ENCODE measurements at regions not wholly inside any gene's neighbourhood (a gene's known extent, or its start where the extent isn't known, plus 50 kb on each side); places are given as distances from the start of the nearest gene placed in this dataset.

DNA sequence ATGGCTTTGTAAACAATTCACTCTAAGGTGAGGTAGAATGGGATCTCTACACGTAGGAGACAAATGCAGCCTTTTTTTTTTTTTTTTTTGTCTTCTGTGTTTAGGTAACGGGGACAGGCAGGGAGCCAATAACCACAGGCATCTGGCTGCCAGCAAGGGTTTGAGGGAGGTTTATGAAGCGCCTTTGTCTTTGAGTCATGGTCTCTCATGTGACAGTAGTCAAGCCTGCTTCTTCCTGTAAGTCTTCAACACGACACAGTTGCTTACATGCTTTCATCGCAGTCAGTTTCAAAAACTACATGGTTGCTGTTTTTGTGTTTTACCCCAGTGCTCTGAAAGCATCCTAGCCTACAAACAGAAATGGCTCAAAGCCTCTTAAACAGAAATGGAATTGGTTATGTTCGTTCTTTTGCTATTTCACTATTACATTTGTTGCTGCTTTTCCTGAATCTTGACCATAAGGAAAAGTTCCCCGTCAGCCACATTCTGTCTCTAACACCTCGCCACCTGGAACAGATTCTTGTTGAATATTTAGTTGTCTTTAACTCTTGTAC is 127.8 kb upstream of the METTL14 start:
- TF ChIP-seq CTCF (IDR thresholded peaks at IDR 0.05; ENCODE audit: low read length) (no peak), EZH2 (IDR thresholded peaks at IDR 0.05; ENCODE audit: borderline replicate concordance, low read length) (no peak)

Measured in OCI-LY1 (cell line).